ENCODE measurements at regions not wholly inside any gene's neighbourhood (a gene's known extent, or its start where the extent isn't known, plus 50 kb on each side); places are given as distances from the start of the nearest gene placed in this dataset.

DNA sequence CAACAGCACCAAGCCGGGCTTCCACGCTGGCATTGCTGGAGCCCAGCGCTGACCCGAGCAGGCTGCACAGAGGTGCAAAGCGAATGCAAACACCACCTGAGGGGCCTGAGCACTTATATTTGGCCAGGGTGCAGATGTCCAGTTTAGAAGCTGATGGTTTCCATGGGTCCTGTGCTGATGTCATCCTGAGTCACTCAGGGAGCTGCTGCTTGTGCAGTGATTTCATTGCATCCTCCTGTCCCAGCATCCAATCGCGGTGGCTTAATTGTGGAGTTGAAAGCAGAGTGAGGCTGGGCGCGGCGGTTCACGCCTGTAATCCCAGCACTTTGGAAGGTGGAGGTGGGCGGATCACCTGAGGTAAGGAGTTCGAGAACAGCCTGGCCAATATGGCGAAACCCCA is 410.2 kb upstream of the KLF6 start:
- intact Hi-C loops (cut with micrococcal nuclease) = no loop called here
- H3K9me3 Mint-ChIP-seq = no peaks in the 10 kb centered on the region
- H3K4me1 Mint-ChIP-seq = peaks cover 3% of the 10 kb centered on the region
- ATAC-seq (ENCODE audit: low read depth) (no peak), DNase-seq (no peak)
- no peak overlapping the region for H3K27ac Mint-ChIP-seq
- no peaks in the 10 kb centered on the region for H3K36me3 Mint-ChIP-seq (ENCODE audit: low read depth)
- H3K4me3 Mint-ChIP-seq = no peak overlapping the region
- no peaks in the 10 kb centered on the region for H3K27me3 Mint-ChIP-seq
- ChIA-PET POLR2A (interaction anchor here (0.7 kb wide), 1 partner anchor 26 kb away, joined by 3 read pairs; no protein-coding TSS in a partner anchor), CTCF (no interaction called here)
- TF ChIP-seq, protein P1, sequence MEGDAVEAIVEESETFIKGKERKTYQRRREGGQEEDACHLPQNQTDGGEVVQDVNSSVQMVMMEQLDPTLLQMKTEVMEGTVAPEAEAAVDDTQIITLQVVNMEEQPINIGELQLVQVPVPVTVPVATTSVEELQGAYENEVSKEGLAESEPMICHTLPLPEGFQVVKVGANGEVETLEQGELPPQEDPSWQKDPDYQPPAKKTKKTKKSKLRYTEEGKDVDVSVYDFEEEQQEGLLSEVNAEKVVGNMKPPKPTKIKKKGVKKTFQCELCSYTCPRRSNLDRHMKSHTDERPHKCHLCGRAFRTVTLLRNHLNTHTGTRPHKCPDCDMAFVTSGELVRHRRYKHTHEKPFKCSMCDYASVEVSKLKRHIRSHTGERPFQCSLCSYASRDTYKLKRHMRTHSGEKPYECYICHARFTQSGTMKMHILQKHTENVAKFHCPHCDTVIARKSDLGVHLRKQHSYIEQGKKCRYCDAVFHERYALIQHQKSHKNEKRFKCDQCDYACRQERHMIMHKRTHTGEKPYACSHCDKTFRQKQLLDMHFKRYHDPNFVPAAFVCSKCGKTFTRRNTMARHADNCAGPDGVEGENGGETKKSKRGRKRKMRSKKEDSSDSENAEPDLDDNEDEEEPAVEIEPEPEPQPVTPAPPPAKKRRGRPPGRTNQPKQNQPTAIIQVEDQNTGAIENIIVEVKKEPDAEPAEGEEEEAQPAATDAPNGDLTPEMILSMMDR (IDR thresholded peaks at IDR 0.05) = no peak

DNA sequence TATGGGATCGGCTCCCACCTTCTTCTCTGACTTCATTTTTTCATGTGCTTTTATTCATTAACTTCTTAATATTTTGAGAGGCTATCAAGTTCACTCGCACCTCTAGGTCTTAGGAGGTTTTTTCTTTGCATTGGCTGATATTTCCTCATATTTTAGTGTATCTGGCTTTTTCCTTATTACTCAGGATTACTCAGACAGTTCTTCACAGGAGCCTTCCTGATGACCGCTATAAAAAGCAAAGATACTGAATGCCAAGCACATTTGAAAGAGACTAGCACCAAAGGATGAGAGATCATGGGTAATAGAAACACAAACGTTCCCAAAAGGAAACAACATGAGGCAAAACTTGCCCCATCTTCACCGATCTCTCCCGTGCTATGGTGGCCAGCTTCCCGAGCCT is 409.2 kb upstream of the KLF6 start:
- ATAC-seq (ENCODE audit: low read depth) = no peak
- intact Hi-C loops (cut with micrococcal nuclease) = no loop called here
- H3K27ac Mint-ChIP-seq = no peak overlapping the region

DNA sequence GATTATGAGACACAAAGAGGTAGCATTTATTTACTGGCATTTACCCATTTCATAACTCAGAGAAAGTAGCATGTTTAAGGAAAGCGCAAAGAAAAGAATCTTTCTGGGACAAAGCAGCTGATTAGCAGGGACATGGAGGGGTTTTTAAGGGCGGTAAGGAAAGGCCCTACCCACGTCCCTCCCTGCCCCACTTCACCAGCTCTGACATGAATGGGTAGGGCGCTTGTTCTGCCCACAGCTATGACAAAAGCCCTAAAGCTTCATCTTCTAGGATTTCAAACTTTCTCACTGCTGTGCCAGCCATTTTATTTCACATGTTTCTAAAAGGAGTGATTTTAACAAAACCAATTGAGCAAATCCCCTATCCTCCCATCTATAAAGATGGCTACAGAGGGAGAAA is 406.9 kb upstream of the KLF6 start:
- no peaks in the 10 kb centered on the region for H3K9me3 Mint-ChIP-seq
- TF ChIP-seq, protein P1 (IDR thresholded peaks at IDR 0.05) = no peak
- ChIA-PET POLR2A (no interaction called here), CTCF (no interaction called here)
- no peaks in the 10 kb centered on the region for H3K36me3 Mint-ChIP-seq (ENCODE audit: low read depth)
- ATAC-seq (ENCODE audit: low read depth) (no peak), DNase-seq (no peak)
- H3K4me1 Mint-ChIP-seq = peaks cover 7% of the 10 kb centered on the region
- intact Hi-C loops (cut with micrococcal nuclease) = no loop called here
- no peak overlapping the region for H3K27ac Mint-ChIP-seq
- H3K27me3 Mint-ChIP-seq = no peaks in the 10 kb centered on the region
- no peak overlapping the region for H3K4me3 Mint-ChIP-seq

More for the DNA sequence above, 409.2 kb upstream of the KLF6 start:
- Mint-ChIP-seq H3K9me3 (no peaks in the 10 kb centered on the region), H3K4me3 (no peak overlapping the region), H3K36me3 (ENCODE audit: low read depth) (no peaks in the 10 kb centered on the region), H3K4me1 (peaks cover 3% of the 10 kb centered on the region), H3K27me3 (no peaks in the 10 kb centered on the region)
- ChIA-PET POLR2A (no interaction called here), CTCF (no interaction called here)
- no peak for DNase-seq
- TF ChIP-seq, protein P1 (IDR thresholded peaks at IDR 0.05) = no peak

DNA sequence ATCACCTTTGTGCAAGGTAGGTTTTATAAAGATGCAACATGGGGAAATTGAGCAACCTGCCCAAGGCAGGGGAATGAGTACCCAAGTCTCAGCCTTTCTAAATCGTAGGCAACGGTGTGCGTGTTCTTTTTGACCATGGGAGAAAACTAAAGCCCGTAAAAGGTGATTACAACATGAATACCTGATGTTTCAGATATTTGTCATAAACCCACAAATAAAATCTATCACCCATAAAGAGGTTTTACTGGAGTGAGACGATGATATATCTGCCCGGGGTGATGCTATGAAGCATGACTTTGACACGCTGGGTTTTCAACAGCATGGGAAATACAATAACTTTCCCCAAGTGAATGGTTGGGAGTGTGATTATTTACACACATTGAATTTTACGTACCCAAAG is 406.3 kb upstream of the KLF6 start:
- ATAC-seq (ENCODE audit: low read depth) (no peak), DNase-seq (no peak)
- peaks cover 4% of the 10 kb centered on the region for H3K4me1 Mint-ChIP-seq
- no peaks in the 10 kb centered on the region for H3K27me3 Mint-ChIP-seq
- H3K36me3 Mint-ChIP-seq (ENCODE audit: low read depth) = no peaks in the 10 kb centered on the region
- ChIA-PET CTCF (no interaction called here), POLR2A (no interaction called here)
- intact Hi-C loops (cut with micrococcal nuclease) = no loop called here
- TF ChIP-seq, protein P1 (IDR thresholded peaks at IDR 0.05) = no peak
- no peak overlapping the region for H3K27ac Mint-ChIP-seq
- no peaks in the 10 kb centered on the region for H3K9me3 Mint-ChIP-seq
- no peak overlapping the region for H3K4me3 Mint-ChIP-seq

DNA sequence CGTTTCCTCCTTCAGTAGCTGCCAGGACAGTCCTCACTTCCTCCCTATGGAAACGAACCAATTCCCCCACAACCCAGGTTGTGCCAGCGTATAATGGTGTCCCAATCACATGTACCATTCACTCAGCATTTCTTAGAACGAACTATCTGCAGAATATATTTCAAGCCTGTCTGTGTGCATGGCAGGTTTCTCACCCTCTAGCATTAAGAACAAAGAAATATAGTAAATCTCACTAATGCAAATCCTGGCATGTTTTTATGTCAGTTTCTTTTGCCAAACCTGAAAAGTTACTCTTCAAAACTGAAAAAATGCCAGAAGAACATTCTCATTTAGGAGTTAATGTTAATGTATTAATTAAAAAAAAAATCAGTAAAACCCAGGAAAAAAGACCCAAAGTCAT is 405.9 kb upstream of the KLF6 start:
- CTCF ChIA-PET = no interaction called here
- Mint-ChIP-seq H3K27me3 (no peaks in the 10 kb centered on the region), H3K36me3 (ENCODE audit: low read depth) (no peaks in the 10 kb centered on the region), H3K9me3 (no peaks in the 10 kb centered on the region), H3K27ac (no peak overlapping the region), H3K4me1 (peaks cover 4% of the 10 kb centered on the region), H3K4me3 (no peak overlapping the region)
- intact Hi-C loops (cut with micrococcal nuclease) = no loop called here
- DNase-seq = no peak
- no peak for ATAC-seq (ENCODE audit: low read depth)
- TF ChIP-seq, protein P1 (IDR thresholded peaks at IDR 0.05) = no peak
- POLR2A ChIA-PET = no interaction called here
